Mammary epithelial cell (primary cell): ENCODE measurements at regions not wholly inside any gene's neighbourhood (a gene's known extent, or its start where the extent isn't known, plus 50 kb on each side); places are given as distances from the start of the nearest gene placed in this dataset.

ENCODE experiments used
- CTCF ChIP-seq, 2 donors: IDR thresholded peaks in 1 of 2; conservative IDR thresholded peaks in 1 of 2; 2 replicates each; pipeline ENCODE4 v1.5.1; 2011 to 2012; ENCODE audit warnings: inconsistent platforms in 2 of 2, low read length in 2 of 2, mild to moderate bottlenecking in 2 of 2, control low read depth in 1 of 2, low read depth in 1 of 2; ENCODE audit not compliant: insufficient read depth in 1 of 2; ENCODE audit errors: extremely low read depth in 1 of 2
- EZH2 ChIP-seq: IDR thresholded peaks from 2 replicates; pipeline ENCODE4 v1.6.1; 2012; ENCODE audit warnings: low read length, inconsistent platforms, borderline replicate concordance

- TF ChIP-seq CTCF (conservative IDR thresholded peaks at IDR 0.05 in 1 of 2, IDR thresholded peaks at IDR 0.05 in 1 of 2; ENCODE audit: extremely low read depth in 1 of 2, insufficient read depth in 1 of 2, low read depth in 1 of 2, low read length in 2 of 2): no peak
- TF ChIP-seq EZH2: no peak
These were observed 102.7 kb downstream of the RASSF10 start for GRCh38 chr11:13111813-13112130.
